Ishikawa (cell line): ENCODE measurements at regions not wholly inside any gene's neighbourhood (a gene's known extent, or its start where the extent isn't known, plus 50 kb on each side); places are given as distances from the start of the nearest gene placed in this dataset.

ENCODE experiments used
- CEBPB ChIP-seq: IDR thresholded peaks from 2 replicates; pipeline ENCODE4 v1.6.1; 2012
- CREB1 ChIP-seq: IDR thresholded peaks from 2 replicates; pipeline ENCODE4 v1.6.1; 2012; ENCODE audit warnings: low read depth
- EGR1 ChIP-seq: IDR thresholded peaks from 2 replicates; pipeline ENCODE4 v1.6.1; 2012
- EP300 ChIP-seq: IDR thresholded peaks from 2 replicates; pipeline ENCODE4 v1.6.1; 2012; ENCODE audit warnings: borderline replicate concordance
- MAX ChIP-seq: IDR thresholded peaks from 2 replicates; pipeline ENCODE4 v1.6.1; 2012
- TAF1 ChIP-seq: IDR thresholded peaks from 2 replicates; pipeline ENCODE4 v1.6.1; 2012; ENCODE audit warnings: low read depth, mild to moderate bottlenecking
- TCF12 ChIP-seq: IDR thresholded peaks from 2 replicates; pipeline ENCODE4 v1.6.1; 2012; ENCODE audit warnings: low read depth
- USF1 ChIP-seq: IDR thresholded peaks from 2 replicates; pipeline ENCODE4 v1.6.1; 2012
- YY1 ChIP-seq: IDR thresholded peaks from 2 replicates; pipeline ENCODE4 v1.6.1; 2012; ENCODE audit warnings: low read depth

- TF ChIP-seq TAF1 (no peak), EP300 (no peak), CEBPB (no peak), EGR1 (no peak), MAX (no peak), USF1 (no peak), YY1 (no peak), TCF12 (no peak), CREB1 (no peak)
Measured at GRCh38 chr1:38783640-38784229, 75.8 kb downstream of the RRAGC start.
